ENCODE measurements at regions not wholly inside any gene's neighbourhood (a gene's known extent, or its start where the extent isn't known, plus 50 kb on each side); places are given as distances from the start of the nearest gene placed in this dataset.

DNA sequence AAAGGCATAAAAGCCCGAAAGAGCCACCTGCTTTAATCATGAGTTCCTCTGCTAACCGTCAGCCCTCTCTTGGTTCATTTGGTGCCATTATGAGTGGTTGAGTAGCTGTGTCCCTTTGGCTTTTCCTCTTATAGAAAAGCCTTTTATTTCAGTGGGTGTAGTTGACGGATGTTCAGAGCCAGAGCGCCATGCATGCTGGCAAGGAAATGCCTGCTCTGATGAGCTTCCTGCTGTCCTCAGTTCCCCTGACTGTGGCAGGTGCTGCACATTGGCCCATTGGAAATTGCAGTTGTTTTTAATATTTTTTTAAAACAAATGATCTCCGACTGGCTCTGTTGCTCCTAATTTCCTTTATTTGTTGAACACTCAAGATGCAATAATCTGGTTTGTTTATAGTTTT lies 77.3 kb upstream of the LIMCH1 start:
- ATAC-seq, result no peak
- no peak for TF ChIP-seq PPARA (CRISPR knock-in tag; IDR thresholded peaks at IDR 0.05; ENCODE audit: borderline replicate concordance)
- TF ChIP-seq, protein P1, sequence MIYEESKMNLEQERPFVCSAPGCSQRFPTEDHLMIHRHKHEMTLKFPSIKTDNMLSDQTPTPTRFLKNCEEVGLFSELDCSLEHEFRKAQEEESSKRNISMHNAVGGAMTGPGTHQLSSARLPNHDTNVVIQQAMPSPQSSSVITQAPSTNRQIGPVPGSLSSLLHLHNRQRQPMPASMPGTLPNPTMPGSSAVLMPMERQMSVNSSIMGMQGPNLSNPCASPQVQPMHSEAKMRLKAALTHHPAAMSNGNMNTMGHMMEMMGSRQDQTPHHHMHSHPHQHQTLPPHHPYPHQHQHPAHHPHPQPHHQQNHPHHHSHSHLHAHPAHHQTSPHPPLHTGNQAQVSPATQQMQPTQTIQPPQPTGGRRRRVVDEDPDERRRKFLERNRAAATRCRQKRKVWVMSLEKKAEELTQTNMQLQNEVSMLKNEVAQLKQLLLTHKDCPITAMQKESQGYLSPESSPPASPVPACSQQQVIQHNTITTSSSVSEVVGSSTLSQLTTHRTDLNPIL (CRISPR knock-in tag; IDR thresholded peaks at IDR 0.05; ENCODE audit: low read depth), result no peak
- TF ChIP-seq RARB (CRISPR knock-in tag; IDR thresholded peaks at IDR 0.05), result no peak
- TF ChIP-seq ZNF565 (CRISPR knock-in tag; conservative IDR thresholded peaks at IDR 0.05; ENCODE audit: low read depth), result no peak
- no peak for TF ChIP-seq OSR1 (CRISPR knock-in tag; IDR thresholded peaks at IDR 0.05)
- no peak for TF ChIP-seq ESRRG (CRISPR knock-in tag; IDR thresholded peaks at IDR 0.05)
- no peak for TF ChIP-seq BACH2 (CRISPR knock-in tag; IDR thresholded peaks at IDR 0.05; ENCODE audit: borderline replicate concordance)
- no peak for TF ChIP-seq TSHZ2 (CRISPR knock-in tag; IDR thresholded peaks at IDR 0.05)
- no peak for TF ChIP-seq ARNTL (CRISPR knock-in tag; IDR thresholded peaks at IDR 0.05; ENCODE audit: borderline replicate concordance, low read depth)
- no peak for TF ChIP-seq TCF4 (CRISPR knock-in tag; IDR thresholded peaks at IDR 0.05; ENCODE audit: borderline replicate concordance)
- no peak for TF ChIP-seq GLIS3 (CRISPR knock-in tag; IDR thresholded peaks at IDR 0.05)
- TF ChIP-seq ZC3H10 (CRISPR knock-in tag; IDR thresholded peaks at IDR 0.05), result no peak
- TF ChIP-seq CSRNP3 (CRISPR knock-in tag; IDR thresholded peaks at IDR 0.05), result no peak
- TF ChIP-seq, protein P2, sequence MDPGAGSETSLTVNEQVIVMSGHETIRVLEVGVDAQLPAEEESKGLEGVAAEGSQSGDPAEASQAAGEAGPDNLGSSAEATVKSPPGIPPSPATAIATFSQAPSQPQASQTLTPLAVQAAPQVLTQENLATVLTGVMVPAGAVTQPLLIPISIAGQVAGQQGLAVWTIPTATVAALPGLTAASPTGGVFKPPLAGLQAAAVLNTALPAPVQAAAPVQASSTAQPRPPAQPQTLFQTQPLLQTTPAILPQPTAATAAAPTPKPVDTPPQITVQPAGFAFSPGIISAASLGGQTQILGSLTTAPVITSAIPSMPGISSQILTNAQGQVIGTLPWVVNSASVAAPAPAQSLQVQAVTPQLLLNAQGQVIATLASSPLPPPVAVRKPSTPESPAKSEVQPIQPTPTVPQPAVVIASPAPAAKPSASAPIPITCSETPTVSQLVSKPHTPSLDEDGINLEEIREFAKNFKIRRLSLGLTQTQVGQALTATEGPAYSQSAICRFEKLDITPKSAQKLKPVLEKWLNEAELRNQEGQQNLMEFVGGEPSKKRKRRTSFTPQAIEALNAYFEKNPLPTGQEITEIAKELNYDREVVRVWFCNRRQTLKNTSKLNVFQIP (CRISPR knock-in tag; IDR thresholded peaks at IDR 0.05; ENCODE audit: borderline replicate concordance, low read depth), result no peak

DNA sequence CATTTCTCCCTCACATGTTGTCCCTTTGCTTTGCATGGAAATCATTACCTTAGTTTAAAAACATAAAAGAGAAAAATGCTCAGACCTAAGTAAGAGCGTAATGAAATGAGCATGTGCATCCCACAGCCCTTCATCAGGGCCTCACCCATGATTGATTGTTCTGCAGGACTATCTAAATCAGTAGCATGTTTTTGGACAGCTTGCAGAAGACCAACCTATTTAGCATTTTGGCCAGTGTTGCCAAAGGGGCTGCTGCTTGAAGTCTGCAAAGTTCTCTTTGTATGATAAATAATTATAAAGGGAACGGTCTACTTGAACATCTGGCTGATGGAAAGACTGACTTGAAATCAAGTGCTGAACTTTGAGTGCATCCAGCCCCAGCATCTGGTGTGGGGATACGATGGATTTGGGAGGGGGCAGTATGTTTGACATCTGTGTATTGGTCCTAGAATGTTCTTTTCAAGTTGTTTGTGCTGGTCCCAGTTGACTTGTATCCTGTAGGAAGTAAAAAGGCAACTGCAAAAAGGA lies 76.1 kb upstream of the LIMCH1 start:
- ATAC-seq, result no peak

More for the DNA sequence above, 76.1 kb upstream of the LIMCH1 start:
- TF ChIP-seq CSRNP3 (CRISPR knock-in tag; IDR thresholded peaks at IDR 0.05) (no peak), OSR1 (CRISPR knock-in tag; IDR thresholded peaks at IDR 0.05) (no peak)
- TF ChIP-seq, protein P3, sequence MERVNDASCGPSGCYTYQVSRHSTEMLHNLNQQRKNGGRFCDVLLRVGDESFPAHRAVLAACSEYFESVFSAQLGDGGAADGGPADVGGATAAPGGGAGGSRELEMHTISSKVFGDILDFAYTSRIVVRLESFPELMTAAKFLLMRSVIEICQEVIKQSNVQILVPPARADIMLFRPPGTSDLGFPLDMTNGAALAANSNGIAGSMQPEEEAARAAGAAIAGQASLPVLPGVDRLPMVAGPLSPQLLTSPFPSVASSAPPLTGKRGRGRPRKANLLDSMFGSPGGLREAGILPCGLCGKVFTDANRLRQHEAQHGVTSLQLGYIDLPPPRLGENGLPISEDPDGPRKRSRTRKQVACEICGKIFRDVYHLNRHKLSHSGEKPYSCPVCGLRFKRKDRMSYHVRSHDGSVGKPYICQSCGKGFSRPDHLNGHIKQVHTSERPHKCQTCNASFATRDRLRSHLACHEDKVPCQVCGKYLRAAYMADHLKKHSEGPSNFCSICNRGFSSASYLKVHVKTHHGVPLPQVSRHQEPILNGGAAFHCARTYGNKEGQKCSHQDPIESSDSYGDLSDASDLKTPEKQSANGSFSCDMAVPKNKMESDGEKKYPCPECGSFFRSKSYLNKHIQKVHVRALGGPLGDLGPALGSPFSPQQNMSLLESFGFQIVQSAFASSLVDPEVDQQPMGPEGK (CRISPR knock-in tag; IDR thresholded peaks at IDR 0.05; ENCODE audit: borderline replicate concordance), result no peak
